Keratinocyte (primary cell): ENCODE measurements at regions not wholly inside any gene's neighbourhood (a gene's known extent, or its start where the extent isn't known, plus 50 kb on each side); places are given as distances from the start of the nearest gene placed in this dataset.

ENCODE experiments used
- DNase-seq: peaks from one replicate; pipeline ENCODE4 v3.0.0-alpha.2; 2011; ENCODE audit warnings: low read depth, missing footprints, low spot score
- FAIRE-seq: peaks from 2 replicates; lab custom pipeline; 2011; peaks lifted over from hg19 to GRCh38; lab: Jason Lieb, UNC
- H2AFZ ChIP-seq: 2 replicates; pipeline ENCODE4 v1.6.0; 2012; ENCODE audit warnings: low read length, control low read depth, inconsistent platforms; ENCODE audit not compliant: control insufficient read depth
- H3K27ac ChIP-seq: 2 replicates; pipeline ENCODE4 v1.5.1; 2011; ENCODE audit warnings: low read length; ENCODE audit not compliant: control insufficient read depth, insufficient read depth
- H3K27me3 ChIP-seq: 3 replicates; pipeline ENCODE4 v1.6.0; 2011; ENCODE audit warnings: low read length; ENCODE audit not compliant: control insufficient read depth, insufficient read depth; ENCODE audit errors: extremely low read depth
- H3K36me3 ChIP-seq, 2 experiments: 2 replicates in 1 of 2; 3 replicates in 1 of 2; pipeline ENCODE4 v1.5.1; 2011; ENCODE audit warnings: low read length in 2 of 2, mild to moderate bottlenecking in 1 of 2; ENCODE audit not compliant: control insufficient read depth in 2 of 2, insufficient read depth in 2 of 2; ENCODE audit errors: extremely low read depth in 1 of 2
- H3K4me1 ChIP-seq: 3 replicates; pipeline ENCODE4 v1.5.1; 2011; ENCODE audit warnings: low read length; ENCODE audit not compliant: control insufficient read depth, insufficient read depth; ENCODE audit errors: extremely low read depth
- H3K4me2 ChIP-seq: 3 replicates; pipeline ENCODE4 v1.6.0; 2011; ENCODE audit warnings: low read depth, low read length; ENCODE audit not compliant: control insufficient read depth, insufficient read depth; ENCODE audit errors: extremely low read depth
- H3K4me3 ChIP-seq, 3 experiments: fragments of 200-600 bp in 1 of 3; sonication (generic) in 1 of 3; 2 replicates in 2 of 3; 3 replicates in 1 of 3; pipeline ENCODE4 v1.5.1; 2011 to 2016; ENCODE audit warnings: low read length in 3 of 3, mild to moderate bottlenecking in 3 of 3, control low read depth in 2 of 3, inconsistent platforms in 1 of 3, low read depth in 1 of 3, mixed read lengths in 1 of 3, mixed run types in 1 of 3, moderate library complexity in 1 of 3; ENCODE audit not compliant: control insufficient read depth in 2 of 3, insufficient read depth in 2 of 3; ENCODE audit errors: extremely low read depth in 1 of 3
- H3K79me2 ChIP-seq: 2 replicates; pipeline ENCODE4 v1.6.0; 2012; ENCODE audit warnings: low read length; ENCODE audit not compliant: control insufficient read depth, insufficient read depth
- H3K9ac ChIP-seq: 3 replicates; pipeline ENCODE4 v1.6.0; 2011; ENCODE audit warnings: low read length; ENCODE audit not compliant: control insufficient read depth, insufficient read depth; ENCODE audit errors: extremely low read depth
- H3K9me1 ChIP-seq: 3 replicates; pipeline ENCODE4 v1.6.0; 2011; ENCODE audit warnings: low read length; ENCODE audit not compliant: control insufficient read depth, insufficient read depth; ENCODE audit errors: extremely low read depth
- H3K9me3 ChIP-seq: 2 replicates; pipeline ENCODE4 v1.5.1; 2012; ENCODE audit warnings: low read depth, low read length; ENCODE audit not compliant: control insufficient read depth
- H4K20me1 ChIP-seq: 3 replicates; pipeline ENCODE4 v1.6.0; 2011; ENCODE audit warnings: low read length; ENCODE audit not compliant: control insufficient read depth, insufficient read depth; ENCODE audit errors: extremely low read depth
- CTCF ChIP-seq, 3 experiments: IDR thresholded peaks in 1 of 3; conservative IDR thresholded peaks in 1 of 3; optimal IDR thresholded peaks in 1 of 3; 2 replicates in 2 of 3; 3 replicates in 1 of 3; pipeline versions ENCODE3 to v1.5.1; 2011; ENCODE audit warnings: low read length in 3 of 3, mild to moderate bottlenecking in 3 of 3, moderate library complexity in 2 of 3, control low read depth in 1 of 3, inconsistent platforms in 1 of 3; ENCODE audit not compliant: insufficient read depth in 2 of 3; ENCODE audit errors: extremely low read depth in 1 of 3
- EZH2 ChIP-seq: IDR thresholded peaks from one replicate; pipeline ENCODE4 v1.6.1; 2012; ENCODE audit warnings: inconsistent platforms, mild to moderate bottlenecking, low read length, moderate library complexity
- dilution Hi-C: fragments of 300-500 bp; cut with MboI; formaldehyde crosslinking; loops from one replicate; pipeline ENCODE4 v1.7.0; 2020; ENCODE audit warnings: low sequenced_read_pairs; ENCODE audit not compliant: extremely low pct_ligation_motif_present

DNA sequence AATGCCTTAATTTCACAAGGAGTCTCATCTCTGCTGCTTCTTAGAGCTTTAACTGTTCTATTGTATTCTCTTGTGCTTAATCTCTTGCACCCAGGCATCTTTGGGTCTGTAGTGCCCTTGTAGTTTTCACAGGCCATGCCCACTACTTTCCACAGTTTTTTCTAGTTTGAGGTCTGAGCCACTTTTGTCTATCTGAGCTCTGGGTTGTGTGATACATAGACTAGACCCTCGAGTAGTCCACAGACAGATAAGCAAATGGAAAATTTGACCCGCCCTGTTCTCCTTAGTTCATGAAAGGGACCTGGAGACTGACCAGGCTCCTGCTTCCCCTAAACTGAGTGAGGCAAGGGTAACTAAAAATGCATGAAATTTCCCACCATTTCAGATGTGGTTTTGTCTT, 466.8 kb upstream of the ZEB2 start:
- Histone ChIP-seq H3K9me1 (no peaks in the 10 kb centered on the region), H3K27me3 (no peaks in the 10 kb centered on the region), H3K27ac (no peak overlapping the region), H3K9me3 (no peaks in the 10 kb centered on the region), H3K36me3 (no peaks in the 10 kb centered on the region), H3K79me2 (no peaks in the 10 kb centered on the region), H4K20me1 (no peaks in the 10 kb centered on the region), H3K4me1 (no peaks in the 10 kb centered on the region), H3K4me2 (no peak overlapping the region), H2AFZ (no peak overlapping the region), H3K9ac (no peak overlapping the region), H3K4me3 (no peak overlapping the region)
- no peak for TF ChIP-seq EZH2
- no peak for TF ChIP-seq CTCF (optimal IDR thresholded peaks at IDR 0.05 in 1 of 3, IDR thresholded peaks at IDR 0.05 in 1 of 3, conservative IDR thresholded peaks at IDR 0.05 in 1 of 3; ENCODE audit: extremely low read depth in 1 of 3, insufficient read depth in 2 of 3, low read length in 3 of 3)
- no peak for FAIRE-seq
- no peak for DNase-seq
- dilution Hi-C loops = no loop called here

DNA sequence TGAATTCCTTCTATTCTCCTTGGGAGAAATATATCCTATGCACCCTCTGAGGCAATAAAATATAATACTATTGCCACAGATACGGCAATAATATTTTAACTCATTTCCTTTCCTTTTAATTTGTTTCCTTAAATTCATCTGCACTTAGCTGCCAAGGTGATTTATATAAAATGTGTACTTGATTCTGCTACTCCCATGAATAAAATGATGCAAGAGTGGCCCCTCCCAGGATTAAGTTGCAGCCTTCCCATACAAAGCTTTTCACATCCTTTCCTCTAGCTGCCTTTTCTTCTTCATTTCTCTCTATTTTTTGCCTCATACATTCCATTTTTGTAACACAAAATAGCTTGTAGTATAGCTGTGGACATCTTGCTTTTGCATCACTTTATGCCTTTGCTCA, 464.1 kb upstream of the ZEB2 start:
- H2AFZ ChIP-seq = no peak overlapping the region
- DNase-seq (no peak), FAIRE-seq (no peak)
- no peak overlapping the region for H3K4me3 ChIP-seq
- no peaks in the 10 kb centered on the region for H3K36me3 ChIP-seq
- TF ChIP-seq EZH2 (no peak), CTCF (optimal IDR thresholded peaks at IDR 0.05 in 1 of 3, IDR thresholded peaks at IDR 0.05 in 1 of 3, conservative IDR thresholded peaks at IDR 0.05 in 1 of 3; ENCODE audit: extremely low read depth in 1 of 3, insufficient read depth in 2 of 3, low read length in 3 of 3) (no peak)
- H3K27ac ChIP-seq = no peak overlapping the region
- H3K27me3 ChIP-seq = no peaks in the 10 kb centered on the region
- no peaks in the 10 kb centered on the region for H3K4me1 ChIP-seq
- H3K9me1 ChIP-seq = no peaks in the 10 kb centered on the region
- no peak overlapping the region for H3K4me2 ChIP-seq
- H4K20me1 ChIP-seq = no peaks in the 10 kb centered on the region
- no peak overlapping the region for H3K9ac ChIP-seq
- H3K79me2 ChIP-seq = no peaks in the 10 kb centered on the region
- dilution Hi-C loops = no loop called here
- no peaks in the 10 kb centered on the region for H3K9me3 ChIP-seq
